ENCODE measurements at regions not wholly inside any gene's neighbourhood (a gene's known extent, or its start where the extent isn't known, plus 50 kb on each side); places are given as distances from the start of the nearest gene placed in this dataset.

DNA sequence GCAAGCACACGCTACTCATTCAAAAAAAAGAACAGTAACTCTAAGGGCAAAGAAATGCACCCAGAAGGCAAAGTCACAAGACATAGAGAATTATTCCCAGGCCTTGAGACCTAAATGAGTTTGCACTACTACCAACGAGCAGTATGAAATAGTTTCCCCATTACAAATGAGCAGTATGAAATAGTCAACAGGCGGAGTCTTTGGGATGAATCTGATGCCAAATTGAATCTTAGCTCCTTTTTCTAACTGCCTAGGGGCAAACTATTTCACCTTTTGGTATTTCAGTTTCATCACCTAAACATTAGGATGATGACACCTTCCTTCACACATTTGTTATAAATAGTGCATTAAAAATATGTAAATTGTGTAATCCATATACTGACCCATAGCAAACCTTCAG lies 213.0 kb upstream of the FAT4 start:
- Mint-ChIP-seq H3K27ac (no peak overlapping the region), H3K9me3 (ENCODE audit: low read depth) (no peaks in the 10 kb centered on the region), H3K27me3 (no peaks in the 10 kb centered on the region), H3K4me3 (ENCODE audit: low read depth) (no peak overlapping the region), H3K4me1 (ENCODE audit: low read depth) (peaks cover 1% of the 10 kb centered on the region), H3K36me3 (ENCODE audit: insufficient read depth) (no peaks in the 10 kb centered on the region)
- DNase-seq (ENCODE audit: low spot score, unreplicated experiment) = no peak
- TF ChIP-seq, protein P1, sequence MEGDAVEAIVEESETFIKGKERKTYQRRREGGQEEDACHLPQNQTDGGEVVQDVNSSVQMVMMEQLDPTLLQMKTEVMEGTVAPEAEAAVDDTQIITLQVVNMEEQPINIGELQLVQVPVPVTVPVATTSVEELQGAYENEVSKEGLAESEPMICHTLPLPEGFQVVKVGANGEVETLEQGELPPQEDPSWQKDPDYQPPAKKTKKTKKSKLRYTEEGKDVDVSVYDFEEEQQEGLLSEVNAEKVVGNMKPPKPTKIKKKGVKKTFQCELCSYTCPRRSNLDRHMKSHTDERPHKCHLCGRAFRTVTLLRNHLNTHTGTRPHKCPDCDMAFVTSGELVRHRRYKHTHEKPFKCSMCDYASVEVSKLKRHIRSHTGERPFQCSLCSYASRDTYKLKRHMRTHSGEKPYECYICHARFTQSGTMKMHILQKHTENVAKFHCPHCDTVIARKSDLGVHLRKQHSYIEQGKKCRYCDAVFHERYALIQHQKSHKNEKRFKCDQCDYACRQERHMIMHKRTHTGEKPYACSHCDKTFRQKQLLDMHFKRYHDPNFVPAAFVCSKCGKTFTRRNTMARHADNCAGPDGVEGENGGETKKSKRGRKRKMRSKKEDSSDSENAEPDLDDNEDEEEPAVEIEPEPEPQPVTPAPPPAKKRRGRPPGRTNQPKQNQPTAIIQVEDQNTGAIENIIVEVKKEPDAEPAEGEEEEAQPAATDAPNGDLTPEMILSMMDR (IDR thresholded peaks at IDR 0.05; ENCODE audit: unreplicated experiment) = no peak

DNA sequence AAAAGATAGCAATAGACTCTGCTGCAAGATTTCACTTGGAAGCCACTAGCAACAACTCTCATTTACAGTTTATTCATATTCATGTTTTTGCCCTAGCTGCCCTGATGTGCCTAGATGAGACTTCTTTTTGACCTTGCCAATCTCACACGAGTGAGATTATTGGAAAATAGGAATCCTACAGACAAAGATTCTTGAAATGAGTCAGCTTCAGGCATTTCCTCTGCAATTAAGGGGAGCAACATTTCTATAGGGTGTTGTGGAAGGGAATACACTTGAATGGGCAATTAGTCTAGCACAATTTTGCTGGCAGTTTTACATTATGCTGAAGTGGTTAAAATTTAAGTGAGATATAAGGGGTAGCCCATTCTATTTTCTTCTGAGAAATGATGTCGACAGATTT lies 217.0 kb upstream of the FAT4 start:
- Mint-ChIP-seq H3K27me3 (no peaks in the 10 kb centered on the region), H3K4me3 (ENCODE audit: low read depth) (no peak overlapping the region), H3K36me3 (ENCODE audit: insufficient read depth) (peaks cover 2% of the 10 kb centered on the region), H3K9me3 (ENCODE audit: low read depth) (peaks cover 10% of the 10 kb centered on the region), H3K27ac (no peak overlapping the region), H3K4me1 (ENCODE audit: low read depth) (peaks cover 9% of the 10 kb centered on the region)
- TF ChIP-seq, protein P1 (IDR thresholded peaks at IDR 0.05; ENCODE audit: unreplicated experiment) = no peak
- no peak for DNase-seq (ENCODE audit: low spot score, unreplicated experiment)

DNA sequence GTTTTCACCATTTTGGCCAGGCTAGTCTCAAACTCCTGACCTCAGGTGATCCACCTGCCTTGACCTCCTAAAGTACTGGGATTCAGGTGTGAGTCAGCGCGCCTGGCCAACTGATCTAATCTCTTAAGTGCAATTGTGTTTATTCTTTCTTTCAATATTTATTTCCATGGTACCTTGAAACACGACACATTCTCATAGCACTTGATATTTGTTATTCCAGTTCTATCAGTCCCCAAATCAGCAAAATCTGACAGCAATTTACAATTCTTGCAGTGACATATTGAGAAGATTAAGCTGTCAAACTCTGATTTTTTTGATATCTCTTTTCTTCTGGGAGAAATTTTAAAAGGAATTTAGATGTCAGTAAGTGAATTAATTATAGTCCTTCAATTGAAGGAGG lies 218.1 kb upstream of the FAT4 start:
- Mint-ChIP-seq H3K36me3 (ENCODE audit: insufficient read depth) (peaks cover 2% of the 10 kb centered on the region), H3K4me3 (ENCODE audit: low read depth) (no peak overlapping the region), H3K9me3 (ENCODE audit: low read depth) (peaks cover 10% of the 10 kb centered on the region), H3K4me1 (ENCODE audit: low read depth) (peaks cover 9% of the 10 kb centered on the region), H3K27me3 (no peaks in the 10 kb centered on the region), H3K27ac (no peak overlapping the region)
- TF ChIP-seq, protein P1 (IDR thresholded peaks at IDR 0.05; ENCODE audit: unreplicated experiment) = no peak
- DNase-seq (ENCODE audit: low spot score, unreplicated experiment) = no peak

DNA sequence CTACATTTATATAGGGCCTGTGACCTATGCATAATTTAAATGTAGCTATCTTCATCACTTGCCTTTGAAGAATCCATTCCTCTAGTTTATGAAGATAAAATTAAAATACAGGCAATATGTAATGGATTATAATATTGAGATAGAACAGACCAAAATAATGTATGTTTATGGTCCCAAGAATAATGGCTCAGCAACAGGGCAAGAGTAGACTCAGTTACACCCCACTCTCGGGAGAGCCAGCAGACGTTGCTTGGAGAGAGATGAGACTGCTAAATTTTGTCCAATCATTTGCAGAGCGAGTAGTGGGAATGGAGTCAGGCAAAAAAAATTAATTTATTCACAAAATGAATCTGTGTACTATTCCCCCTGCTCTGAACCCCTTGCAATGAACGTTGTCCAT lies 223.2 kb upstream of the FAT4 start:
- Mint-ChIP-seq H3K4me1 (ENCODE audit: low read depth) (peaks cover 9% of the 10 kb centered on the region), H3K4me3 (ENCODE audit: low read depth) (no peak overlapping the region), H3K27me3 (no peaks in the 10 kb centered on the region), H3K9me3 (ENCODE audit: low read depth) (peaks cover 10% of the 10 kb centered on the region), H3K36me3 (ENCODE audit: insufficient read depth) (peaks cover 2% of the 10 kb centered on the region), H3K27ac (no peak overlapping the region)
- TF ChIP-seq, protein P1 (IDR thresholded peaks at IDR 0.05; ENCODE audit: unreplicated experiment) = no peak
- no peak for DNase-seq (ENCODE audit: low spot score, unreplicated experiment)

DNA sequence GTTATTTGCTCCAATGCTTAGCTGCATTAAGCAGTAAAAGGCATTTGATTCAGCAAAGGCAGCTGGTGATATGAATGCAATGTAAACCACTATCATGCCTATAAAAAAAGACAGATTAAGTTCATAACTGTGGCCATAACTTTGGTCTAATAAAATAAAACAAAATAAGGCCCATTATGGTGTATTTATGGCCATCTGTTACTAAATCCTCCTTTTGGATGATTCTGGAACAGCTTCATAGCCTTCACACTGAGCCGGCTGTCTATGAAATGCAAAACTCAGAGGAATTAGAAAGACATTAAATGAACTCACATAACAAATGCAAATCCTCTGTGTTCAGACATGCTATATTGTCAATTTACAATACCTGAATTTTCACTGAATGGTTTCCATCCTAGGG lies 223.7 kb upstream of the FAT4 start:
- Mint-ChIP-seq H3K36me3 (ENCODE audit: insufficient read depth) (peaks cover 2% of the 10 kb centered on the region), H3K4me1 (ENCODE audit: low read depth) (peaks cover 9% of the 10 kb centered on the region), H3K9me3 (ENCODE audit: low read depth) (peaks cover 10% of the 10 kb centered on the region), H3K27ac (no peak overlapping the region), H3K4me3 (ENCODE audit: low read depth) (no peak overlapping the region), H3K27me3 (no peaks in the 10 kb centered on the region)
- TF ChIP-seq, protein P1 (IDR thresholded peaks at IDR 0.05; ENCODE audit: unreplicated experiment) = no peak
- no peak for DNase-seq (ENCODE audit: low spot score, unreplicated experiment)
